ENCODE measurements at regions not wholly inside any gene's neighbourhood (a gene's known extent, or its start where the extent isn't known, plus 50 kb on each side); places are given as distances from the start of the nearest gene placed in this dataset.

GRCh38 chr7:54701982-54702381, 57.0 kb downstream of the SEC61G start (continued):
- TF ChIP-seq E2F6 (IDR thresholded peaks at IDR 0.05) (no peak), JUN (IDR thresholded peaks at IDR 0.05; ENCODE audit: low read depth, low read length) (no peak), KDM1A (IDR thresholded peaks at IDR 0.05; ENCODE audit: borderline replicate concordance, low read length) (no peak)
